ENCODE measurements at regions not wholly inside any gene's neighbourhood (a gene's known extent, or its start where the extent isn't known, plus 50 kb on each side); places are given as distances from the start of the nearest gene placed in this dataset.

GRCh38 chr2:7193457-7193856 lies 276.2 kb downstream of the RNF144A start:
- DNase-seq (ENCODE audit: low read depth in 2 of 2) = no peak
- no peak for TF ChIP-seq CTCF (IDR thresholded peaks at IDR 0.05; ENCODE audit: low read depth, low read length)
- H3K4me3 ChIP-seq (replicated peaks in 1 of 2; ENCODE audit: low read depth in 2 of 2, low read length in 2 of 2) = no peak overlapping the region

DNA sequence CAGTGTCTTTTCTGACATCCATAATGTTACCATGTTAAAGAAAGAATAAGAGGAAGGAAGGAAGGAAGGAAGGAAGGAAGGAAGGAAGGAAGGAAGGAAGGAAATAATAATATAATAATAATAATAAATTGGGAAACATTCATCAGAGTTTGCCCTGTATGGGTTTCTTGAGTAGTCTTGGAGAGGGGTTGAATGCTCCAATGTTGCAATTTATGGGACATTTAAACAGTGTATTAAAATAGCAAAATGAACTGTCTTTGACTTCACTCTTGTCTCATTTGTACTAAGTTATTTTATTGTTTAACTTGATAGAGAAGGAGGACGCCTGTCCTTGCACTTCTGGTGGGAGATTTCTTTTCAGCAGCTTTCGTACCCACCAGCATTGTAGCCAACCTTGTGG lies 277.7 kb downstream of the RNF144A start:
- no peak overlapping the region for H3K4me3 ChIP-seq (replicated peaks in 1 of 2; ENCODE audit: low read depth in 2 of 2, low read length in 2 of 2)
- no peak for TF ChIP-seq CTCF (IDR thresholded peaks at IDR 0.05; ENCODE audit: low read depth, low read length)
- DNase-seq (ENCODE audit: low read depth in 2 of 2) = no peak

- H3K4me3 ChIP-seq (replicated peaks in 1 of 2; ENCODE audit: low read depth in 2 of 2, low read length in 2 of 2) = no peak overlapping the region
- no peak for DNase-seq (ENCODE audit: low read depth in 2 of 2)
- no peak for TF ChIP-seq CTCF (IDR thresholded peaks at IDR 0.05; ENCODE audit: low read depth, low read length)
Measured at GRCh38 chr2:7196883-7197282, 279.7 kb downstream of the RNF144A start.

GRCh38 chr2:7201851-7202250 lies 284.6 kb downstream of the RNF144A start:
- TF ChIP-seq CTCF (IDR thresholded peaks at IDR 0.05; ENCODE audit: low read depth, low read length) = no peak
- DNase-seq (ENCODE audit: low read depth in 2 of 2) = no peak
- H3K4me3 ChIP-seq (replicated peaks in 1 of 2; ENCODE audit: low read depth in 2 of 2, low read length in 2 of 2) = no peak overlapping the region

- peak; percentile 65 to 69 for DNase-seq (ENCODE audit: low read depth in 2 of 2)
- TF ChIP-seq CTCF (IDR thresholded peaks at IDR 0.05; ENCODE audit: low read depth, low read length) = peak; percentile 84
- H3K4me3 ChIP-seq (replicated peaks in 1 of 2; ENCODE audit: low read depth in 2 of 2, low read length in 2 of 2) = no peak overlapping the region
Measured at GRCh38 chr2:7203056-7203467, 285.9 kb downstream of the RNF144A start.

DNA sequence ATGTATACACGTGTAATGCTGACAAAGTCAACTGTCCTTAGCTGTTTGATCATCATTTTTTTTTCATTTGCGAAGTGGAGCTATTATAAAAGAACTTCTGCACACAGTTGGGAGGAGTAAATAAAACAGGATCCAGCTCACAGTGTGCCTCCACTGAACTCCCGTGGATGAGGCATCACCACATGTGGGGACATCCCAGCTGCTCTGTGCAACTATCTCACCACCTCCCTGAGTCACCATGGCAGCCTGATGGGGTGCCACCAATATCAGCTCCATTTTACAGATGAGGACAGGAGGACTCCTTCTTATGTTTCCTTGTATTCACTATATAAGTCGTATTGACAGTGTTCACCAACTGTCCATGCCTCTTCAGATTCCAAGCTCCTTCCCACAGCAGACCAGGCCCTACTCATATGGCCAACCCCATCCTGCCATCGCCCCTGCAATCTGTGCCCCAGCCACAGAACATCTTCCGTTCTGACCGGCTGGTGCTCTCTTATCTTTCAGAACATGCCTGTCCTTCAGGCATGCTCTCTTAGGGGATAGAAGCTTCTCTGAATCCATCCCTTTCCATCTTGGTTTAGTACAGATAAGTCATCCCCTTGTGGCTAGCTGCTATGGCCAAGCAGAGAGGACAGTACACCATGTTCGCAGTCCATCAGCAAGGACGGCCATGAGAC lies 288.1 kb downstream of the RNF144A start:
- TF ChIP-seq CTCF (IDR thresholded peaks at IDR 0.05; ENCODE audit: low read depth, low read length) = no peak
- no peak overlapping the region for H3K4me3 ChIP-seq (replicated peaks in 1 of 2; ENCODE audit: low read depth in 2 of 2, low read length in 2 of 2)
- no peak for DNase-seq (ENCODE audit: low read depth in 2 of 2)
